ENCODE measurements at regions not wholly inside any gene's neighbourhood (a gene's known extent, or its start where the extent isn't known, plus 50 kb on each side); places are given as distances from the start of the nearest gene placed in this dataset.

DNA sequence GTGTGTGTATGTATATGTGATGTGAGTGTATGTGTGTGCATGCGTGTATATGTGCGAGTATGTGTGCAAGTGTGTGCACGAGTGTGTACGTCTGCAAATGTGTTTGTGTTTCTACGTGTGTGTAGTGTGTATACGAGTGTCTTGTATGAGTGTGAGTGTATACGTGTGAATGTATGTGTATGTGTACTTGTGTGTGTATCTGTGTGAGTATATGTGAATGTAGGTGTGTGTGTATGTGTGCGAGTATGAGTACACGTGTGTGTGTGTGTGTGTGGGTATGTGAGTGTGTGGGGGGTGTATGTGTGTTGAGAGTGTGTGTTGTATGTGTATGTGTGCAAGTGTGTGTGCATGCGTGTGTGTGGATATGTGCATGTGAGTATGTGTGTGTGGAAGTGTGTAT, 602.0 kb upstream of the CDH4 start:
- TF ChIP-seq, protein P1, sequence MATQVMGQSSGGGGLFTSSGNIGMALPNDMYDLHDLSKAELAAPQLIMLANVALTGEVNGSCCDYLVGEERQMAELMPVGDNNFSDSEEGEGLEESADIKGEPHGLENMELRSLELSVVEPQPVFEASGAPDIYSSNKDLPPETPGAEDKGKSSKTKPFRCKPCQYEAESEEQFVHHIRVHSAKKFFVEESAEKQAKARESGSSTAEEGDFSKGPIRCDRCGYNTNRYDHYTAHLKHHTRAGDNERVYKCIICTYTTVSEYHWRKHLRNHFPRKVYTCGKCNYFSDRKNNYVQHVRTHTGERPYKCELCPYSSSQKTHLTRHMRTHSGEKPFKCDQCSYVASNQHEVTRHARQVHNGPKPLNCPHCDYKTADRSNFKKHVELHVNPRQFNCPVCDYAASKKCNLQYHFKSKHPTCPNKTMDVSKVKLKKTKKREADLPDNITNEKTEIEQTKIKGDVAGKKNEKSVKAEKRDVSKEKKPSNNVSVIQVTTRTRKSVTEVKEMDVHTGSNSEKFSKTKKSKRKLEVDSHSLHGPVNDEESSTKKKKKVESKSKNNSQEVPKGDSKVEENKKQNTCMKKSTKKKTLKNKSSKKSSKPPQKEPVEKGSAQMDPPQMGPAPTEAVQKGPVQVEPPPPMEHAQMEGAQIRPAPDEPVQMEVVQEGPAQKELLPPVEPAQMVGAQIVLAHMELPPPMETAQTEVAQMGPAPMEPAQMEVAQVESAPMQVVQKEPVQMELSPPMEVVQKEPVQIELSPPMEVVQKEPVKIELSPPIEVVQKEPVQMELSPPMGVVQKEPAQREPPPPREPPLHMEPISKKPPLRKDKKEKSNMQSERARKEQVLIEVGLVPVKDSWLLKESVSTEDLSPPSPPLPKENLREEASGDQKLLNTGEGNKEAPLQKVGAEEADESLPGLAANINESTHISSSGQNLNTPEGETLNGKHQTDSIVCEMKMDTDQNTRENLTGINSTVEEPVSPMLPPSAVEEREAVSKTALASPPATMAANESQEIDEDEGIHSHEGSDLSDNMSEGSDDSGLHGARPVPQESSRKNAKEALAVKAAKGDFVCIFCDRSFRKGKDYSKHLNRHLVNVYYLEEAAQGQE (IDR thresholded peaks at IDR 0.05; ENCODE audit: insufficient read depth in 1 of 2, low read depth in 2 of 2, low read length in 1 of 2), result no peak
- TF ChIP-seq, protein P2, sequence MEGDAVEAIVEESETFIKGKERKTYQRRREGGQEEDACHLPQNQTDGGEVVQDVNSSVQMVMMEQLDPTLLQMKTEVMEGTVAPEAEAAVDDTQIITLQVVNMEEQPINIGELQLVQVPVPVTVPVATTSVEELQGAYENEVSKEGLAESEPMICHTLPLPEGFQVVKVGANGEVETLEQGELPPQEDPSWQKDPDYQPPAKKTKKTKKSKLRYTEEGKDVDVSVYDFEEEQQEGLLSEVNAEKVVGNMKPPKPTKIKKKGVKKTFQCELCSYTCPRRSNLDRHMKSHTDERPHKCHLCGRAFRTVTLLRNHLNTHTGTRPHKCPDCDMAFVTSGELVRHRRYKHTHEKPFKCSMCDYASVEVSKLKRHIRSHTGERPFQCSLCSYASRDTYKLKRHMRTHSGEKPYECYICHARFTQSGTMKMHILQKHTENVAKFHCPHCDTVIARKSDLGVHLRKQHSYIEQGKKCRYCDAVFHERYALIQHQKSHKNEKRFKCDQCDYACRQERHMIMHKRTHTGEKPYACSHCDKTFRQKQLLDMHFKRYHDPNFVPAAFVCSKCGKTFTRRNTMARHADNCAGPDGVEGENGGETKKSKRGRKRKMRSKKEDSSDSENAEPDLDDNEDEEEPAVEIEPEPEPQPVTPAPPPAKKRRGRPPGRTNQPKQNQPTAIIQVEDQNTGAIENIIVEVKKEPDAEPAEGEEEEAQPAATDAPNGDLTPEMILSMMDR (IDR thresholded peaks at IDR 0.05), result no peak
- TF ChIP-seq POLR2AphosphoS5 (IDR thresholded peaks at IDR 0.05; ENCODE audit: low read depth, low read length) (no peak), SIN3A (IDR thresholded peaks at IDR 0.05; ENCODE audit: borderline replicate concordance, insufficient read depth, low read depth, low read length) (no peak), TCF7L2 (IDR thresholded peaks at IDR 0.05; ENCODE audit: low read depth, low read length) (no peak)

Data from Panc1 (cell line).